ENCODE measurements at regions not wholly inside any gene's neighbourhood (a gene's known extent, or its start where the extent isn't known, plus 50 kb on each side); places are given as distances from the start of the nearest gene placed in this dataset.
A peak's percentile ranks its signal among the peaks of the same experiment; 100 is the strongest.

DNA sequence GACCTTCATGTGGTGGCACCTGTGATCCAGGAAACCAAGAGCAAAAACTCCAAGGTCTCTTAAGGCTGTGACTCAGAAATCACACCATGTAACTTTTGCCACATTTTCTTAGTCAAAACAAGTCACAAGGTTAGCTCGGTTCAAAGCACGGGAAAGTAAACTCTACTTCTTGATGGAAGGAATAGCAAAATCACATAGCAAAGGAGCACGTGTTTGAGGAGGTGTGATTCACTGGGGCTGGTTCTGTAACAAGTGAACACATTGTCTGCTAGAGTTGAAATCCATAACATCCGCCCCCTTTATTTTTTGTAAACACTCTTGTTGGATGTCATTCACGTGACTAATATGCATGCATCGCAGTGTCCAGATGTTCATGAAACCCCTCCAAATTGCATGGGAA is 415.0 kb upstream of the MAF start:
- DNase-seq (ENCODE audit: extremely low read depth, low read depth), result peak; percentile 12
- TF ChIP-seq, protein P1, sequence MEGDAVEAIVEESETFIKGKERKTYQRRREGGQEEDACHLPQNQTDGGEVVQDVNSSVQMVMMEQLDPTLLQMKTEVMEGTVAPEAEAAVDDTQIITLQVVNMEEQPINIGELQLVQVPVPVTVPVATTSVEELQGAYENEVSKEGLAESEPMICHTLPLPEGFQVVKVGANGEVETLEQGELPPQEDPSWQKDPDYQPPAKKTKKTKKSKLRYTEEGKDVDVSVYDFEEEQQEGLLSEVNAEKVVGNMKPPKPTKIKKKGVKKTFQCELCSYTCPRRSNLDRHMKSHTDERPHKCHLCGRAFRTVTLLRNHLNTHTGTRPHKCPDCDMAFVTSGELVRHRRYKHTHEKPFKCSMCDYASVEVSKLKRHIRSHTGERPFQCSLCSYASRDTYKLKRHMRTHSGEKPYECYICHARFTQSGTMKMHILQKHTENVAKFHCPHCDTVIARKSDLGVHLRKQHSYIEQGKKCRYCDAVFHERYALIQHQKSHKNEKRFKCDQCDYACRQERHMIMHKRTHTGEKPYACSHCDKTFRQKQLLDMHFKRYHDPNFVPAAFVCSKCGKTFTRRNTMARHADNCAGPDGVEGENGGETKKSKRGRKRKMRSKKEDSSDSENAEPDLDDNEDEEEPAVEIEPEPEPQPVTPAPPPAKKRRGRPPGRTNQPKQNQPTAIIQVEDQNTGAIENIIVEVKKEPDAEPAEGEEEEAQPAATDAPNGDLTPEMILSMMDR (IDR thresholded peaks at IDR 0.05; ENCODE audit: low read depth, low read length), result no peak

DNA sequence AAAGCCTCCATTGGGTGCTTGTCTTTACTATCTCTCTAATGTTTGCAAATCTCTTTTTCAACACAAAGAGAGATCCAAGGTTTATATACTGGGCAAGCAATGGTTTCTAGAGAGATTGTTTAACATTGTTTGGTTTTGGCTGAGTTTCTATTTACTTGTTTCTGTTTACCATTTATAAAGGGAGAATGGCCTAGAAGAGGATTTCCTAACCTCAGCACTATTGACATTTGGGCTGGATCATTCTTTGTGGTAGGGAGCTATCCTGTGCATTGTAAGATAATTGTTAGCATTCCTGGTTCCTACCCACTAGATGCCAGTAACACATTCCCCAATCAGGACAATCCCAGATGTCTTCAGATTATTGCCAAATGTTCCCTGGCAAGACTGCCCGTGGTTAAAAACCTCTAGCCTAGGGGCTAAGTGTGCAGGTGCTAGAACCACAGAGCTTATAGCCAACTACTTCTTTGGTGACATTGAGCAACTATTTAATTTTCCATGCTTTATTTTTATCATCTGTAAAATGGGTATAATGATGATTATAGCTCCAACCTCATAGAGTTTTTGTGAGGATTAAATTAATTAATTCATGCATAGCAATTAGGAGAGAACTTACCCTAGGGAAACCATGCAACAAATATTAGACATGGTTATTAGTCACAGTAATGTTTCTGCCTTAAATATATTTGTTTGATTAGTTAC is 413.9 kb upstream of the MAF start:
- TF ChIP-seq, protein P1 (IDR thresholded peaks at IDR 0.05; ENCODE audit: low read depth, low read length), result no peak
- peak; percentile 43 for DNase-seq (ENCODE audit: extremely low read depth, low read depth)

DNA sequence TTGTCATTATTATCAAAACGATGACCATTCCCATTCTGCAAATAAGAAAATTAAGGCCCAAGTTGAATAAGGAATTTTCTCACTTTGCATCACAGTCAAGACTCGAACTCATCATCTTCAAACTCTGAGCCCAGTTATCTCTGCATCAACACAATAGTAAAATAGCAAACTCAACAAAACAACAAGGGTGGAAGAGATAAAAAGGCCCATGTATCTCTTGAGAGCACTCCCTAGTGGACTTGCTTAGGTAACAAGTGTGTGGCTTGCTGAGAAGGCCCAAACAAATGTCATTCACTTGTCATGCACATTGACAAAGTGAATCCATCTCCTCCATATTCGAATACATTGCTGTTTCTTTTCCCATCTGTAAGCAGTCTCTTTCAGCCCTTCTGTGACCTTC is 412.0 kb upstream of the MAF start:
- no peak for DNase-seq (ENCODE audit: extremely low read depth, low read depth)
- TF ChIP-seq, protein P1 (IDR thresholded peaks at IDR 0.05; ENCODE audit: low read depth, low read length), result no peak

DNA sequence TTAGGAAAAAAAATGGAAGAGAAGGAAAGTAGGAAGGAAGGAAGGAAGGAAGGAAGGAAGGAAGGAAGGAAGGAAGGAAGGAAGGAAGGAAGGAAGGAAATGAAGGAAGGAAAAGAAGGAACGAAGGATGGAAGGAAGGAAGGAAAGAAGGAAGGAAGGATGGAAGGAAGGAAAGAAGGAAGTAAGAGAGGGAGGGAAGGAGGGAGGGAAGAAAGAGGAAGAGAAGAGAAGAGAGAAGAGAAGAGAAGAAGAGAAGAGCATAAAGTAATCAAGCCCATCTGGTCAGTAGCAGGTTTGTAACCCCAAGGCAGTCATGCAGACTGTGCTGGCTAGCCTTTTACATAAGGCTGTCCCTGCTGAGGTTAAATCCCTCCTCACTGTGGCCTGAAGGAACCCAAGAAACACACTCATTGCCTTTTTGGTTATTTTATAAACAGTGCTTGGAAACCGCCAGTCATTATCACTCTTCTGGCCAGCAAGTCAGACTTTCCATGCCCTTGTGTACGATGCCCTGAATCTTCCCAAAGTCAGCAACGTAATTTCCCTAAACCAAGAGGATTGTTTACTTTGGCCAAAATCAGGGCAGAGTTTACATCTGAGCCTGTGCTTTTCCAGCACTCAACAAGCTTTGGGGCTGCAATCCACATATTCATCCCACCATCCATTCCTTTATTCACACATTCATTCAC is 409.6 kb upstream of the MAF start:
- TF ChIP-seq, protein P1 (IDR thresholded peaks at IDR 0.05; ENCODE audit: low read depth, low read length), result no peak
- DNase-seq (ENCODE audit: extremely low read depth, low read depth), result no peak

DNA sequence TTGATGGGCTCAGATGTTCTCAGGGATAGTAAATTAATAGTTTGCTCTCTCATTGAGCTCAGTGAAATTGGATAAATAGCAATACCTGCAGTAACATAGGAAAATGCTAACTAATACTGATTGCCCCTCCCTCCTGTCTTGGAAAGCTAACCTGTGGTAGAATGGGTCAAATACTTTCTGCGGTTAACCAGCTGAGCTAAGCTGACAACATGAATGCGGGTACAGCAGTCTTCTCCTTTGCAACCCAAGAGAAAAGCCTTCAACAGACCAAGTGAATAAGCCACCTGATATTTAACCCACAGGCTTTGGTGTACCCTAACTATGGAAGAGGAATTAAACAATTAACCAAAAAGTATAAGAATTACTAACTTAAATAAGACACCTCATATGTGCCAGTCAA is 408.3 kb upstream of the MAF start:
- no peak for DNase-seq (ENCODE audit: extremely low read depth, low read depth)
- TF ChIP-seq, protein P1 (IDR thresholded peaks at IDR 0.05; ENCODE audit: low read depth, low read length), result no peak

DNA sequence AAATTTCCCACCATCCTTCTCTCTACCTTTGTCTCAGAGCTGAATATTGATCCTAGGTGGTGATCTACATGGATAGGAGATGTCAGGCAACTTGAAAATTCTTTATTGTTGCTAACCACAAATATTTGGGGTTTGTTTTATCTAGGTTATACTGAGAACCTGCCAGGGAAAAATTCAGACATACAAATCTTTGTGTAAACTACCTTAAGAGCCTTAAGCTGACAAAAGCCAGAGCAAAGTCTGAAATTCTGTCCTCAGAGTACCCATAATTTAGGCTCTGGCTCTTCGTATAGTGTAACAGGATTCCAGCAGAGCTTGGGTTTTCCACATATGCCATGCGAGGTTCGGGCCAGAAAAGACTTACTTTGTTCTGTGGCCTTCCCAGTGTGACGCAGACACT is 406.7 kb upstream of the MAF start:
- DNase-seq (ENCODE audit: extremely low read depth, low read depth), result no peak
- TF ChIP-seq, protein P1 (IDR thresholded peaks at IDR 0.05; ENCODE audit: low read depth, low read length), result no peak
